Bronchial epithelial cell (primary cell): ENCODE measurements at regions not wholly inside any gene's neighbourhood (a gene's known extent, or its start where the extent isn't known, plus 50 kb on each side); places are given as distances from the start of the nearest gene placed in this dataset.

ENCODE experiments used
- DNase-seq: peaks from one replicate; pipeline ENCODE4 v3.0.0-alpha.2; 2010; ENCODE audit warnings: low read depth
- FAIRE-seq: peaks from 2 replicates; lab custom pipeline; 2011; peaks lifted over from hg19 to GRCh38; lab: Jason Lieb, UNC
- H3K27me3 ChIP-seq: 2 replicates; pipeline ENCODE4 v1.5.1; 2011; ENCODE audit warnings: low read length; ENCODE audit not compliant: control insufficient read depth, insufficient read depth
- H3K36me3 ChIP-seq: 2 replicates; pipeline ENCODE4 v1.5.1; 2011; ENCODE audit warnings: low read length; ENCODE audit not compliant: control insufficient read depth, insufficient read depth
- H3K4me3 ChIP-seq: 2 replicates; pipeline ENCODE4 v1.5.1; 2011; ENCODE audit warnings: mild to moderate bottlenecking, low read depth, low read length, control low read depth
- CTCF ChIP-seq: IDR thresholded peaks from 2 replicates; pipeline ENCODE4 v1.5.1; 2011; ENCODE audit warnings: mild to moderate bottlenecking, moderate library complexity, low read length, control low read depth, inconsistent platforms; ENCODE audit not compliant: insufficient read depth, severe bottlenecking

GRCh38 chr11:91241226-91241625, 983.4 kb upstream of the FAT3 start:
- no peak for TF ChIP-seq CTCF
- no peaks in the 10 kb centered on the region for H3K27me3 ChIP-seq
- H3K4me3 ChIP-seq, result no peak overlapping the region
- H3K36me3 ChIP-seq, result no peaks in the 10 kb centered on the region
- DNase-seq (no peak), FAIRE-seq (no peak)

- TF ChIP-seq CTCF, result no peak
- no peaks in the 10 kb centered on the region for H3K27me3 ChIP-seq
- no peak for DNase-seq
- FAIRE-seq, result no peak
- no peaks in the 10 kb centered on the region for H3K36me3 ChIP-seq
- no peak overlapping the region for H3K4me3 ChIP-seq
Observed at GRCh38 chr11:91239359-91239758, 985.3 kb upstream of the FAT3 start.

- no peaks in the 10 kb centered on the region for H3K36me3 ChIP-seq
- DNase-seq (no peak), FAIRE-seq (no peak)
- H3K27me3 ChIP-seq, result no peaks in the 10 kb centered on the region
- H3K4me3 ChIP-seq, result no peak overlapping the region
- no peak for TF ChIP-seq CTCF
Observed at GRCh38 chr11:91231226-91231625, 993.4 kb upstream of the FAT3 start.

- no peak for DNase-seq
- Histone ChIP-seq H3K27me3 (no peaks in the 10 kb centered on the region), H3K4me3 (no peak overlapping the region), H3K36me3 (no peaks in the 10 kb centered on the region)
- FAIRE-seq, result no peak
- TF ChIP-seq CTCF, result no peak
Observed at GRCh38 chr11:91230647-91231046, 994.0 kb upstream of the FAT3 start.

- Histone ChIP-seq H3K27me3 (no peaks in the 10 kb centered on the region), H3K36me3 (no peaks in the 10 kb centered on the region), H3K4me3 (no peak overlapping the region)
- no peak for FAIRE-seq
- no peak for TF ChIP-seq CTCF
- no peak for DNase-seq
Observed at GRCh38 chr11:91222830-91223229, 1000.0 kb upstream of the CHORDC1 start.

GRCh38 chr11:91220476-91221202, 997.8 kb upstream of the CHORDC1 start:
- H3K4me3 ChIP-seq, result no peak overlapping the region
- FAIRE-seq (no peak), DNase-seq (peak; percentile 92)
- H3K36me3 ChIP-seq, result no peaks in the 10 kb centered on the region
- no peak for TF ChIP-seq CTCF
- H3K27me3 ChIP-seq, result no peaks in the 10 kb centered on the region
